Osteocyte (in vitro differentiated cells): ENCODE measurements at regions not wholly inside any gene's neighbourhood (a gene's known extent, or its start where the extent isn't known, plus 50 kb on each side); places are given as distances from the start of the nearest gene placed in this dataset.

Experiments
- DNase-seq: peaks from one replicate; pipeline ENCODE4 v3.0.0; 2021; ENCODE audit warnings: mixed read lengths; ENCODE audit not compliant: unreplicated experiment; ENCODE audit errors: extremely low spot score
- H3K27ac Mint-ChIP-seq: one replicate; pipeline ENCODE4 v1.8.0; 2021; ENCODE audit warnings: mild to moderate bottlenecking, mixed read lengths; ENCODE audit not compliant: unreplicated experiment
- H3K27me3 Mint-ChIP-seq: one replicate; pipeline ENCODE4 v1.8.0; 2021; ENCODE audit warnings: mixed read lengths; ENCODE audit not compliant: unreplicated experiment
- H3K36me3 Mint-ChIP-seq: one replicate; pipeline ENCODE4 v1.8.0; 2021; ENCODE audit warnings: mixed read lengths; ENCODE audit not compliant: unreplicated experiment
- H3K4me1 Mint-ChIP-seq: one replicate; pipeline ENCODE4 v1.8.0; 2021; ENCODE audit warnings: mixed read lengths; ENCODE audit not compliant: unreplicated experiment
- H3K4me3 Mint-ChIP-seq: one replicate; pipeline ENCODE4 v1.8.0; 2021; ENCODE audit warnings: mild to moderate bottlenecking, moderate library complexity, mixed read lengths; ENCODE audit not compliant: unreplicated experiment
- H3K9me3 Mint-ChIP-seq: one replicate; pipeline ENCODE4 v1.8.0; 2021; ENCODE audit warnings: mixed read lengths; ENCODE audit not compliant: unreplicated experiment
- TF ChIP-seq, protein P1 (sequence below): fragments of 200-600 bp; sonication (generic); IDR thresholded peaks from 2 replicates; pipeline ENCODE4 v1.5.0; 2021; ENCODE audit warnings: antibody characterized with exemption, mild to moderate bottlenecking, moderate library complexity

DNA sequence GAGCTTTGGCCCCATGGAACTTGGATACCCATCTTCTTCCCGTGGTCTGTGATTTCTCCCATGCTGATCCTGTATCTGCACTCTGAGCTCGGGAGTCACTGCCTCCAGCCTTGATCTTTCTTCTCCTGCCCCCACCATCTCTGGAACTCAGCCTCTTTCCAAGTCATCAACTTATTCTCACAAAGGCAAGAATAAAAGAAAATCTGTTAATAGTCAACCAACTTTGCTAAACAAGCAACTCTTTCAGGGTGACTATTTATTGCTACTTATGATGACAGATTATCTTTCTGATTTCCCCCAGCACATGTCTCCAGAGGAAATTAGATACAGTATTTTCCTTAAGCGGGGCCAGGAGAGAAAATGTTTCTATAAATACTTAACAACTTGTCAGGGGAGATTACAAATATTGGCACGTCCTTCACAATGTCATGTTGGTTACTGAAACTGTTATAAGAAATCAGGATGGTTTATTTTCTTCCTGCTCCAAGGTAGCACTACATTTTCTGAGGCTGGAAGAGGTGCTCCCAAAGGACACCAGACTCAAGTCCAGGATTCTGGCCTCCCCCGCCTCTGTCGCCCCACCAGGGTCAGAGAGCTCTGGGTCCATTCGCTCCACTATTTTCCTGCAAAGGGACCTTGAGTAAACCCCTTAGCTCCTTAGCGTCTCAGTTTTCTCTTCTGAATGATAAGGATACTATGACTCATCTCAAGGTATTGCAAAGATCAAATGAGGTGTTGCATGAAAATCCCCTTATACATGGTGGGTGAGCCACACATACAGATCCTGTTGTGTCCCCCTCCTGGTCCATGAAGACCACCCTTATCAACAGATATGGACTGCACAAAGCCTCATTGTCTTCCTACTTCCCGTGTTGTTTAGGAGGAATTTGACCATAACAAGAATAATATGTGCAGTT lies 205.2 kb upstream of the WSCD1 start:
- TF ChIP-seq, protein P1, sequence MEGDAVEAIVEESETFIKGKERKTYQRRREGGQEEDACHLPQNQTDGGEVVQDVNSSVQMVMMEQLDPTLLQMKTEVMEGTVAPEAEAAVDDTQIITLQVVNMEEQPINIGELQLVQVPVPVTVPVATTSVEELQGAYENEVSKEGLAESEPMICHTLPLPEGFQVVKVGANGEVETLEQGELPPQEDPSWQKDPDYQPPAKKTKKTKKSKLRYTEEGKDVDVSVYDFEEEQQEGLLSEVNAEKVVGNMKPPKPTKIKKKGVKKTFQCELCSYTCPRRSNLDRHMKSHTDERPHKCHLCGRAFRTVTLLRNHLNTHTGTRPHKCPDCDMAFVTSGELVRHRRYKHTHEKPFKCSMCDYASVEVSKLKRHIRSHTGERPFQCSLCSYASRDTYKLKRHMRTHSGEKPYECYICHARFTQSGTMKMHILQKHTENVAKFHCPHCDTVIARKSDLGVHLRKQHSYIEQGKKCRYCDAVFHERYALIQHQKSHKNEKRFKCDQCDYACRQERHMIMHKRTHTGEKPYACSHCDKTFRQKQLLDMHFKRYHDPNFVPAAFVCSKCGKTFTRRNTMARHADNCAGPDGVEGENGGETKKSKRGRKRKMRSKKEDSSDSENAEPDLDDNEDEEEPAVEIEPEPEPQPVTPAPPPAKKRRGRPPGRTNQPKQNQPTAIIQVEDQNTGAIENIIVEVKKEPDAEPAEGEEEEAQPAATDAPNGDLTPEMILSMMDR: no peak
- Mint-ChIP-seq H3K9me3 (no peaks in the 10 kb centered on the region), H3K27me3 (peaks cover 15% of the 10 kb centered on the region), H3K4me3 (no peak overlapping the region), H3K36me3 (no peaks in the 10 kb centered on the region), H3K27ac (no peak overlapping the region), H3K4me1 (no peaks in the 10 kb centered on the region)
- peak; percentile 73 for DNase-seq

DNA sequence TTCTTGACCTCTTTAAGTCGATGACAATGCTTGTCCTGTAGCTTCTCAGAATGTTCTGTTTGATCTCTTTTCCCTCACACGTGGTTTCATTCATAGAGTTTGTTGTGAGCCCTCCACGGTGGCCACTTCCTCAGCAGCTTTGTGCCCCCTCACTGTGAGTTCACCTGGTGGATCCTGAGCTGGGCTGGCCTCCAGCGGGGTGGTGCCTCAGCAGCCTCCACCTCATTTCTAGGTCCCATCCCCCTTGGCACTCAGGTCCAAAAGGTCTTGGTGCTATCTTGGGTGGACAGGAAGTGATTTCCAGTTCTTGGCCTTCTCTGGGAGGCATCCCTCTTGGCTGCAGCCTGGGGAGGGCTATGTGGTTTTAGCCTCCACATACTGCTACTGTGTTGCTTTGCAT lies 203.2 kb upstream of the WSCD1 start:
- H3K27ac Mint-ChIP-seq: no peak overlapping the region
- TF ChIP-seq, protein P1: no peak
- no peaks in the 10 kb centered on the region for H3K36me3 Mint-ChIP-seq
- H3K9me3 Mint-ChIP-seq: no peaks in the 10 kb centered on the region
- peak; percentile 51 for DNase-seq
- H3K4me1 Mint-ChIP-seq: no peaks in the 10 kb centered on the region
- no peak overlapping the region for H3K4me3 Mint-ChIP-seq
- peaks cover 15% of the 10 kb centered on the region for H3K27me3 Mint-ChIP-seq

DNA sequence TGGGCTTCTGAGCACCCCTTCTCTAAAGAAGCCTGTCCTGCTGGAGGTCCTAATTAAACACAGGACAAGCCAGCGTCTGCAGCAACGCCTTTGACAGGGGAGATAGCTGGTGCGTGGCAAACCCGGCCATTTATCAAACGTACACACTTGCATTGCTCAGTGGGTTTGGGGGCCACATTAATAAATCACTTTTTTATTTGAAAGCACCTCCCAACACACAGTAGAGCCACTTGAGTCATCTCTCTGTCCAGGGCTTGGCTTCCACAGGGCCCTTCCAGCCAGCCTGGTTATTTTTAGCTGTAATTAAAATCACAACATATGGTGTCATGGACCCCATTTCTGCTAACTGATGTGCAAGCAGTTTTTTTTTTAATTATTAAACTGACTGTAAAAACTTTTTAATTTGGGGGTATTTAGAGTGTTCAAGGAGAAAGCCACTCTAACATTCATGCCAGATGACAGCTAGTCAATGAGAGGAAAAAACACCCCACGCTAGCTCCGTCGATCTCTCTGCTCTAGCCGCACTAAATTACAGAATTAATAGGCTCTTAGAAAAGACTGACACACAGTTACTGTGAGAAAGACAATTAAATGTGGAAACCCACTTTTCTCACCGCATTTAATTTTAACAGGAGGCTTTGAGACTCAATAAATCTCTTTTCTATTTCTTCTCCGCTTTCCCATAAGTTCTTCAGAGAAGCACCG lies 201.0 kb upstream of the WSCD1 start:
- peaks cover 13% of the 10 kb centered on the region for H3K27me3 Mint-ChIP-seq
- no peaks in the 10 kb centered on the region for H3K36me3 Mint-ChIP-seq
- TF ChIP-seq, protein P1: no peak
- no peaks in the 10 kb centered on the region for H3K9me3 Mint-ChIP-seq
- DNase-seq: peak; percentile 53
- no peak overlapping the region for H3K27ac Mint-ChIP-seq
- H3K4me3 Mint-ChIP-seq: no peak overlapping the region
- no peaks in the 10 kb centered on the region for H3K4me1 Mint-ChIP-seq

DNA sequence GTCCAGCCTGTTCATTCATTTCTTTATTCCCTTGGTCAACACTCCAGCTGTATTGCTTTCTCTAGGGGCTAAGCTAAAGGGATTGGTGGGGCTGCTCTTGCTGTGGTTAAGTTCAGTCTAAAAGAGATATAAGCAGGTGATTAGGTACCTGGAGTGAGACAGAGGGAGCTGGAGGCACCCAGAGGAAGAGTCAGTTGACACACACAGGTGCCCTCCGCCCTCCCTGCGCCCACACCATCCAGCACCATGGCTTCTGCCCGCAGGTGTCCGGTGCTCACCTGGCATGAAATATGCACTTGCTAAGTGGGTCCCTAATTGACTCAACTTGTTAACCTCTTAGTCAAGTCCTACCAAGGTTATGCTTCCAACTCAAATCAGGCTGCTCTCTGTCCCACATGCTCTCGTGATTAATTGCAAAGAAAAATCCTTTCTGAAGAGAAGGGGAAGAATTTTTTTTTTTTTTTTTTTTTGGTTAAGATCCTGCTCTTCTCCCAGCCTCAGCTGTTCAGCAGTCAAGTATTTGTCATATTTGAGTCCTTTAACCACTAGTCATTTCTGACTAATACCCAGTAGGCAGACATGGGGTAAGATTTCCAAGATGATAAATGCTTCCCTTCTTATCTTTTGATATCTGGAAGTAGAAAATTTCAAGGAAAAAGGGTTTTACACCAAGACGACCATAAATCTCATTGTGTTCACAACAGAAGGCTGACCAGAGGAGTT lies 199.8 kb upstream of the WSCD1 start:
- TF ChIP-seq, protein P1: no peak
- H3K4me3 Mint-ChIP-seq: no peak overlapping the region

More for the DNA sequence above, 199.8 kb upstream of the WSCD1 start:
- Mint-ChIP-seq H3K9me3 (no peaks in the 10 kb centered on the region), H3K36me3 (no peaks in the 10 kb centered on the region), H3K27ac (no peak overlapping the region), H3K4me1 (no peaks in the 10 kb centered on the region), H3K27me3 (peaks cover 13% of the 10 kb centered on the region)
- peak; percentile 68 for DNase-seq
